GM18505 (cell line): ENCODE measurements at regions not wholly inside any gene's neighbourhood (a gene's known extent, or its start where the extent isn't known, plus 50 kb on each side); places are given as distances from the start of the nearest gene placed in this dataset.

ENCODE experiments used
- ATAC-seq: cut with Tn5 transposase; IDR thresholded peaks from one replicate; pipeline ENCODE4 v1.9.1; 2021; ENCODE audit not compliant: unreplicated experiment
- POLR2A ChIP-seq: IDR thresholded peaks from 4 replicates; pipeline ENCODE4 v1.6.1; 2011; ENCODE audit warnings: borderline replicate concordance; ENCODE audit not compliant: insufficient read depth, insufficient read length; ENCODE audit errors: extremely low read depth

DNA sequence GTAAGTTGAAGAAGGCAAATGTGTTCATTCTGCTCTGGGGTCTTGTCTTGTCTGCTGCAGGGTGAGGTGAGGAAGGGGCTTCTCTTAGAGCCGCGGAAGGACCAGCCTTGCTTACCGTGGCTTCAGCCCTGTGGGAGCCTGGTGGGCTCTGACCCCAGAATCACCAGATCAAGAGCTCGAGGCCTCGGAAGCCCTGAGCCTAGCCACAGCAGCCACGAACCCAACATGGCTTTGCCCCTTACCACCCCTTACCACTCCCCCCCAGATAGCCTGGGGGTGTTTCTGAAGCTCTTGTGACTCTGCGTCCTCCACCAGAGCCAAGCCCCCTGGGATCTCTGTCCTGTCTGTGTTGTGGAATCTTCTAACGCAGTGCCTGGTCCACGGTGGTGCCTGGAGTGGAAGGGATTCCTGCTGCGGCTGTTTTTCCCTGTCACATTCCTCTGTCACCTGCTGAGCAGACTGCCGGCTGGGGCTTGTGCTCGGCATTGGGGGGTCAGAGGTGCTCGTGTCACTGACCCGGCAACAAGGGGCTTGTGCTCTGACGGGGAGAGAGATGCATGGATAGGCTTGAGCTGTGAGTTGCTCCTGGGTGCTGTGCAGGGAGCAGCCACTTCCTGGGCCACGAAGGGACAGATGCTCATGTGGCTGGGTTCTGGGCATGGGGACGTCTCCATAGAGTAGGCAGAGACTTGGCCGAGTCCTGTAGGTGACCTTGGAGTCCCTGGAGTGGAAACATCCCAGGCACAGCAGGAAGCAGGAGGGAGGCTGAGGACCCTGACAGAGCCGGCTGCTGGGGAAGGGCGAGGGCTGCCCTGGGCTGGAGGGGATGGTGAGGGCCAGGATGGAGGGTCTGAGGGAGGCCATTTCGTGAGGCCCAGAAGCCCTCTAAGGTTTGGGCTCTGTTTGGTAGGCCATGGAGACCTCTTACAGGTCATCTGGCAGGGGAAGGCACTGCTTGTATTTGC, 316.0 kb downstream of the QKI start:
- ATAC-seq: no peak
- TF ChIP-seq POLR2A: no peak

GRCh38 chr6:163729127-163729872, 314.8 kb downstream of the QKI start:
- TF ChIP-seq POLR2A: no peak
- no peak for ATAC-seq

GRCh38 chr6:163728442-163729126, 314.1 kb downstream of the QKI start:
- no peak for TF ChIP-seq POLR2A
- no peak for ATAC-seq

GRCh38 chr6:163726037-163726695, 311.6 kb downstream of the QKI start:
- ATAC-seq: no peak
- TF ChIP-seq POLR2A: no peak

- ATAC-seq: no peak
- TF ChIP-seq POLR2A: no peak
Measured at GRCh38 chr6:163725008-163725941, 310.8 kb downstream of the QKI start.

DNA sequence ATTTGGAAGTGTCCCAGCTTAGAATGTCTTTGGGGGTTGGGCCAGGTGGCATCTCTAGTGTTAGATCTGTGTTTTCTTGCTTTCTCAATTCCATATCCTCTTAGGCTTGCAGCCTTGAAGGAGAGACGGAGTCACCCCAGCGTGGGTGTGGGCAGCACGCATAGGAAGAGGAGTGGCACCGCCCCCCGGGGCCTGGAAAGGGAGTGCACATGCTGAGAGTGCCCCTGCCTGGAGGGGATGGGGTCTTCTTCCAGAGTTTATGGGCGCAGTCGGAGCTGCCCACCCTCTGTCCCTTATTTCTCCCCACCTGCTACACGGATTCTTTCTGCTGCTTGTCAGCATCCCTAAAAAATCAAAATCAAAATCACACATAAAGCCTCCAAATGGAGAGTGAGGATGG, 309.7 kb downstream of the QKI start:
- TF ChIP-seq POLR2A: no peak
- ATAC-seq: no peak

DNA sequence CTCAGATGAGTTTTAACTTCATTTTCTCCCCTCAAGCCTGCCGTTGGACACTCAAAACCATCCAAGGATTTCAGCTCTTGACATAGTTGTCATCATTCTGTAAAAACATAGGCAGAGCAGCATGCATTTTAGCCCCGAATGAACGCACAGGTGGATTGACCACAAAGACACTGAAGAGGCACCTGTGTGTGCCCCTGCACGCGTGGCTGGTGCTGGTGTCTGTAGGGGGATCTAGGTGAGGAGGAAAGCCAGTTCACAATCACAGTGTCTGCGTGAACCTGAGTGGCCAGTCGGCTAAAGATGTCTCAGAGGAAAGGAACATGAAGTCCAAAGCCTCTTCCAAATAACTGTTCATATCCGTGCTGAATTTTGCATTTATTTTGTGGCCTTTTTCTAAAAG, 309.2 kb downstream of the QKI start:
- ATAC-seq: no peak
- TF ChIP-seq POLR2A: no peak

GRCh38 chr6:163721922-163722692, 307.6 kb downstream of the QKI start:
- ATAC-seq: no peak
- TF ChIP-seq POLR2A: no peak

DNA sequence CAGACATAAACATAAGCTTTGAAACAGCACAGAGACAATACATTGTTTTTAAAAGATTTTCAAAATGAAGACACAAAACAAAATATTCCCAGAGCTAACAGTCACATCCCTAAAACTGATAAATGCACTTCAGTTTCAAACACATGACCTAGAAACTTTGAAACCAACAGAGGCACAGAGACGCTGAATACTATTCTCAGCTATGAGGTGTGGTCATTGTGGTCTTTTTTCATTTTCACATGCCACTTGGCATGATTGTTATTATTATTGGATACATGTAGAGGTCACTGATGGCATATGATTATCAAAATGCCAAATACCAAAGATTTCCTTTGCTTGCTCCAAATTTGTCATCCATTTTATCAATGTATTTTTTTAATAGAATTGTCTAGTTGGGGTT, 306.9 kb downstream of the QKI start:
- no peak for ATAC-seq
- TF ChIP-seq POLR2A: no peak

DNA sequence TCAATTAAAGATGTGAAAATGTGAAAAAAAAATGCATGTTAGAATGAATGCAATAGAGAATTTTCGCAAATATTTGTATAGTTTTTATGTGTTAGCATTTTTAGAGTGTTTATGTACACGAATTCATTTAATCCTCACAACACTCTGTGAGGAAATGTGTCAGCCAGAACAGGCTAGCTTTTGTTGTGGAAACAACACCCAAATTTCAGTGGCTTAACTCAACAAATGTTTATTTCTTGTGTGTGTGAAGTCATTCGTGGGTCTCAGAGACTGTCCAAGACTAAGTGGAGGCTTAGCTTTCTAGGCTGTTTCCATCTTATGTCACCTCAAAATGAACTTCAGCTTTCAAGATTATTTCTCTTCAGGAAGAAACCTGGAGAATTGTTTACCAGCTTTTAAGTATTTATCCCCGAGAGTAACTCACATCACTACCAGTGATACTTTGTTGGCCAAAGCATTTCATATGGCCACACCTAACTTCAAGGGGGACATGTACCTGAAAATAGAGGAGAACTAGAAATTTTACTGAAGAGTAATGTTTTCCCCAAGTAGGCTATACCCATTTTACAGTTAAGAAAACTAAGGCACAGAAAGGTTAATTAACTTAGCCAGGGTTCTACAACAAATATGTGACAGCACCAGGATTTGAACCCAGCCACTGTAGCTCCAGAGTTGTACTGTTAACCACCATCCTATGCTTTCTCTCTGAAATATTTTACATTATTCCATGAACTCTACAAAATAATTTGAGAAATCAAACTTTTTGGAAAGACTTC, 306.1 kb downstream of the QKI start:
- no peak for TF ChIP-seq POLR2A
- no peak for ATAC-seq

GRCh38 chr6:163720005-163720404, 305.5 kb downstream of the QKI start:
- no peak for ATAC-seq
- no peak for TF ChIP-seq POLR2A
